Left ventricle myocardium inferior (tissue), 1 donor: ENCODE measurements at regions not wholly inside any gene's neighbourhood (a gene's known extent, or its start where the extent isn't known, plus 50 kb on each side); places are given as distances from the start of the nearest gene placed in this dataset.

ENCODE experiments used
- DNase-seq: peaks from one replicate; pipeline ENCODE4 v3.0.0-alpha.2; 2020
- H3K27ac ChIP-seq: fragments of 200-600 bp; replicated peaks from 2 replicates; pipeline ENCODE4 v1.8.0; 2021
- H3K27me3 ChIP-seq: fragments of 200-600 bp; 2 replicates; pipeline ENCODE4 v1.8.0; 2021; ENCODE audit warnings: low read depth
- H3K36me3 ChIP-seq: fragments of 200-600 bp; 2 replicates; pipeline ENCODE4 v1.8.0; 2021
- H3K4me1 ChIP-seq: fragments of 200-600 bp; 2 replicates; pipeline ENCODE4 v1.8.0; 2021
- H3K4me3 ChIP-seq: fragments of 200-600 bp; 2 replicates; pipeline ENCODE4 v1.8.0; 2021; ENCODE audit warnings: mild to moderate bottlenecking, moderate library complexity
- H3K9me3 ChIP-seq: fragments of 200-600 bp; replicated peaks from 2 replicates; pipeline ENCODE4 v1.8.0; 2021
- CTCF ChIP-seq: fragments of 200-600 bp; IDR thresholded peaks from 2 replicates; pipeline ENCODE4 v1.8.0; 2021; ENCODE audit warnings: antibody characterized with exemption, mild to moderate bottlenecking, borderline replicate concordance
- intact Hi-C: fragments of 100-400 bp; cut with micrococcal nuclease; formaldehyde crosslinking; loops from one replicate; pipeline ENCODE4 v1.11.0; 2022
- donor health status: DM: no; HTN: yes; CAD: no; lungs with severe emphysema.

- no peak overlapping the region for H3K4me3 ChIP-seq
- TF ChIP-seq CTCF, result no peak
- H3K9me3 ChIP-seq, result peaks cover 12% of the 10 kb centered on the region
- intact Hi-C loops, result no loop called here
- no peaks in the 10 kb centered on the region for H3K36me3 ChIP-seq
- no peak for DNase-seq
- H3K27ac ChIP-seq, result no peak overlapping the region
- H3K4me1 ChIP-seq, result no peaks in the 10 kb centered on the region
- H3K27me3 ChIP-seq, result no peaks in the 10 kb centered on the region
Observed at GRCh38 chr5:170445936-170446335, 56.8 kb upstream of the KCNMB1 start.

DNA sequence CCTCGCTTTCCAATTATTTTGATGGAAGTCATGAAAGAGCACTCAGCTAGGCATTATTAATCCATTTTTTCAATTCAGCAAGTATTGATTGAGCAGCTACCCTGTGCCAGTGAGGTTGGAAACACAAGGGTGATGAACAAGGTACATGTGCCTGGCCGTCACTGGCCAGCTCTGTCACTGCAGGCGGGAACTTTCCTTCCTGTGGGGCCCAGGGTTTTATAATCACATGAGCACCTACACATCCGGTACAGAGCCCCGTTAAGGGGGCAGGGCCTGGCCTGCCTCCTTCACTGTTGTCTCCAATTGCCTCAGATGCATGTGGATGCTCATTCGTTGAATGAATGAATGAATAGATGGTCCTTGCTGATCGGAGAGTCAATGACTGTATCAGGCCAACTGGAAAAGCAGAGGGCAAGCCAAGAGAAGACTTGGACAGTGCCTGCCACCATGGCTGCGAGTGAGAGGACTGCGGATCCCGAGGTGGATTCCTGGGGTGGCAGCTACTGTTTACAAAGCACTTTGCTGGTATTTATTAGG lies 55.9 kb upstream of the KCNMB1 start:
- intact Hi-C loops, result no loop called here

DNA sequence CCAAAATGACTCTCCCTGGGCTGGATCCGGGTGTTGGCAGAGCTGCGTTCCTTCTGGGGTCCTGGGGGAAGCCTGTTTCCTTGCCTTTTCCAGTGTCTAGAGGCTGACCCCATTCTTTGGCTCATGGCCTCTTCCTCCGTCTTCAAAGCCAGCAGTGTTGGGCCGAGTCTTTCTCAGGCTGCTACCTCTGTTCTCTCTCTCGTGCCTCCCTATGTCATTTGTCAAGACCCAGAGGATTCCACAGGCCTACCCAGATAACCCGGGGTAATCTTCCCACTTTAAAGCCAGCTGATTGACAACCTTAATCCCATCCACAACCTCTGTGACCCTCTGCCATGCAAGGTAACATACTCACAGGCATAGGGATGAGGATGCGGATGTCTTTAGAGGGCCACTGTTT lies 55.0 kb upstream of the KCNMB1 start:
- intact Hi-C loops, result no loop called here
- Histone ChIP-seq H3K27ac (no peak overlapping the region), H3K36me3 (no peaks in the 10 kb centered on the region), H3K4me3 (no peak overlapping the region), H3K27me3 (peaks cover 4% of the 10 kb centered on the region), H3K4me1 (no peaks in the 10 kb centered on the region), H3K9me3 (peaks cover 12% of the 10 kb centered on the region)
- no peak for TF ChIP-seq CTCF
- DNase-seq, result no peak

More for the DNA sequence above, 55.9 kb upstream of the KCNMB1 start:
- Histone ChIP-seq H3K4me3 (no peak overlapping the region), H3K4me1 (no peaks in the 10 kb centered on the region), H3K36me3 (no peaks in the 10 kb centered on the region), H3K9me3 (peaks cover 12% of the 10 kb centered on the region), H3K27ac (no peak overlapping the region), H3K27me3 (no peaks in the 10 kb centered on the region)
- DNase-seq, result no peak
- no peak for TF ChIP-seq CTCF

DNA sequence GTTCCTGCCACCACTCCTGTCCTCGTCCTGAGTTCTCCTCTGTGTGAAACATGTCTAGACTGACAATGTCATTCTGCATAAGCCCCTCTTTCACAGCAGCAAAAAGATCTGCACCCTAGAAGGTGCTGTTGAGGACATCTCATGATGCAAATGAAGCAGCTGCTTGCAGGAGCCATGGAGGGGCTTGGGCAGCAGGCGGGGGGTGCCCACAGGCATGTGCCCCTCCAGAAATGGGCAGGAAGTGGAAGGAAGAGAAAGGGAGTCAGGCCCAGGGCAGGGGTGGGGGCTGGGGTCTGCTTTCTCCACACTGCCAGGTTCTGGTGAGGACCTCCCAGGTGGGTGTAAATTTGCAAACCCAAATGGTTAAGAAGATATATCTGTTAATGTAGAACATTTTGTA lies 54.5 kb upstream of the KCNMB1 start:
- TF ChIP-seq CTCF, result no peak
- Histone ChIP-seq H3K9me3 (peaks cover 12% of the 10 kb centered on the region), H3K36me3 (no peaks in the 10 kb centered on the region), H3K27ac (no peak overlapping the region), H3K27me3 (peaks cover 9% of the 10 kb centered on the region), H3K4me3 (no peak overlapping the region), H3K4me1 (no peaks in the 10 kb centered on the region)
- intact Hi-C loops, result no loop called here
- no peak for DNase-seq

DNA sequence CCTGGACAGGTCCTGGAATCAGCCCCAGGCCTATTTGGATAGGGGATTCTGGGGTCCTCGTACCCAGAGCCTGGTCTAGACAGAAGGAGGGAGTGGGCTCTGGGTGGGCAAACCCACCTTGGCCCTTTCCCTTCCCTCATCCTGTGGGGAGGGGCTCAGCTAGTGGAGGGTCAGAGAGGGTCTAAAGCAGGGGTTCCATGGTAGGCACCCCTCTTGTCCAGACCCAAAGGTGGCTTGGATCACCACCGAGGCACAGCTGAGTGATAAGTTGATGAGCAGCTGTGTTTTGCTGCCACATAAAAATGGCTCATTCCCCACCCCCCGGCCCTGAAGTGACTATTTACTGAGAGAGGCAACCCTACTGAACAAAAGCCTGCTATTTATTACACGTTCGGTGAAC lies 53.8 kb upstream of the KCNMB1 start:
- peaks cover 16% of the 10 kb centered on the region for H3K27me3 ChIP-seq
- H3K27ac ChIP-seq, result no peak overlapping the region
- no peak for DNase-seq
- no peaks in the 10 kb centered on the region for H3K4me1 ChIP-seq
- H3K36me3 ChIP-seq, result no peaks in the 10 kb centered on the region
- no peak overlapping the region for H3K4me3 ChIP-seq
- H3K9me3 ChIP-seq, result peaks cover 11% of the 10 kb centered on the region
- intact Hi-C loops, result no loop called here
- TF ChIP-seq CTCF, result no peak
